Activated CD4-positive, alpha-beta T cell treated with anti-CD3 and anti-CD28 coated beads, Interleukin-2, amount 10 ng/mL, durations not matched to agents 7 days and 5 days (primary cell): ENCODE measurements at regions not wholly inside any gene's neighbourhood (a gene's known extent, or its start where the extent isn't known, plus 50 kb on each side); places are given as distances from the start of the nearest gene placed in this dataset.

Experiments
- CTCF ChIA-PET: fragments of 350-600 bp; sonication (Branson Sonifier 250); formaldehyde crosslinking; loops from one replicate; lab custom pipeline; 2021; ENCODE audit warnings: antibody characterized with exemption; lab: Charles Lee
- POLR2A ChIA-PET: fragments of 350-600 bp; sonication (Branson Sonifier 250); formaldehyde crosslinking; loops from one replicate; lab custom pipeline; 2021; ENCODE audit warnings: antibody characterized with exemption; lab: Charles Lee
- DNase-seq: peaks from one replicate; pipeline ENCODE4 v3.0.0-alpha.2; 2020
- H3K27ac Mint-ChIP-seq: one replicate; pipeline ENCODE4 v1.8.0; 2021; ENCODE audit warnings: mild to moderate bottlenecking, moderate library complexity, mixed read lengths
- H3K27me3 Mint-ChIP-seq: one replicate; pipeline ENCODE4 v1.8.0; 2021; ENCODE audit warnings: mixed read lengths
- H3K36me3 Mint-ChIP-seq: one replicate; pipeline ENCODE4 v1.8.0; 2021; ENCODE audit warnings: low read depth, mixed read lengths
- H3K4me1 Mint-ChIP-seq: one replicate; pipeline ENCODE4 v1.8.0; 2021; ENCODE audit warnings: mixed read lengths
- H3K4me3 Mint-ChIP-seq: one replicate; pipeline ENCODE4 v1.8.0; 2021; ENCODE audit warnings: mild to moderate bottlenecking, moderate library complexity, mixed read lengths
- H3K9me3 Mint-ChIP-seq: one replicate; pipeline ENCODE4 v1.8.0; 2021; ENCODE audit warnings: mixed read lengths

DNA sequence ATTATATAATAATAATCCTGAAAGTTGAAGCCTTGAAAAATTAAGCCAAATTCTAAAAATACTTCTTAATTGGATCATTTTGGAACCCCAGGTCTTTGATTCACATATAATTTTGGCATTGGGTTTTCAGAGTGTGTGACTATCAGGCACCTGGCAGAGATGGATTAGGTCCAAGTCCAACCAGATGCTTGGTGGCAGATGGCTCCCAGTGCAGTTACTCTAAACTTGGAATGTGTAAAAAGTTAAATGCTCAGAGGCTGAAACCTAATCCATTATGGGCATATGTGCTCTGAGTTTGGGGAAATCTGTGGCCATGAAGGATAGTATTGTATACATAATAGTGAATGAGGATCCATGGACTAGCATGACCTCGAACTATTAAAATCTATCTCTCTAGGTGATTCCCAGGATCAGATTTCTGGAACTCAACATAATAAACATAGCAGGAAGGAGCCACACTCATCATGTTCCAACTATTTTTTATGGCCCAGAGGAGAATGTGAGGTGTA is 333.0 kb downstream of the RPRM start:
- DNase-seq: no peak
- no peaks in the 10 kb centered on the region for H3K4me1 Mint-ChIP-seq
- H3K27ac Mint-ChIP-seq: no peak overlapping the region
- no peaks in the 10 kb centered on the region for H3K36me3 Mint-ChIP-seq
- POLR2A ChIA-PET: no interaction called here
- no peaks in the 10 kb centered on the region for H3K9me3 Mint-ChIP-seq
- no peaks in the 10 kb centered on the region for H3K27me3 Mint-ChIP-seq
- no peak overlapping the region for H3K4me3 Mint-ChIP-seq
- CTCF ChIA-PET: no interaction called here

DNA sequence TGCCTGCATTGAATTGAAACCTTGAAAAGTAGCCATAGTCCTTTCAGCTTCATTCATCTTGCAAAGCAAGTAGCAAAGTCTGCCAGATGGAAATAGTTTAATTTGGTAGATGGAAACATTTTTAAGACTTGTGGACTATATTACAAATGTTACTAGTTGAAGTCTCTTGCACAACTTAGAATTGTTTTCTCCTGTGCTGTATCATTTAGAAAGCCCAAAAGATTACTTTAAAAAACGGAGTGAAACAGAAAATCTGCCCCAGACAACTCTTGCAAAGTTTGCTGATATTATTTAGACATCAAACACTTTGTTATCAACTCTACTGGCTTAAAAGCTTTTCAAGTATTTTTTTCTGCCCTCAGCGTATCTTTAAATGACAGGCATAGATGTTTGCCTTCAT is 335.0 kb downstream of the RPRM start:
- no peak for DNase-seq
- H3K27ac Mint-ChIP-seq: no peak overlapping the region
- CTCF ChIA-PET: no interaction called here
- POLR2A ChIA-PET: no interaction called here
- H3K9me3 Mint-ChIP-seq: no peaks in the 10 kb centered on the region
- H3K36me3 Mint-ChIP-seq: no peaks in the 10 kb centered on the region
- no peak overlapping the region for H3K4me3 Mint-ChIP-seq
- H3K4me1 Mint-ChIP-seq: no peaks in the 10 kb centered on the region
- no peaks in the 10 kb centered on the region for H3K27me3 Mint-ChIP-seq

DNA sequence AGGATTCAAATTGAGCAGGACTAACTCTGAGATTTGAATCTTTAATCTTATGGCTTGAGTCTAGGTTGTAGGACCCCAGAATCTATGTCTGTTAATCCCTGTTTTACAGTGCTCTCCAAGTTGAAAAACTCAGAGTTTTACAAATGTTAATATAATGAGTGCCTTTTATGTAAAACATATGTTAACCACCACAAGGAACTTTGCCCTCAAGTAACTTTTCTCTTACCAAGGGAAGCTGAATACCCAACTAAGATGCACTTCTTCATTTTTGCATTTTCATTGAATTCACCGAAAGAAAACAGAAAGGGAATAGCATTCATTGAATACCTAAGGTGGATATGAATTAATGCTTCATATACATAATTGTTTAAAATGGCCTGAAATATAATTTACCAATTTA is 338.1 kb downstream of the RPRM start:
- no peaks in the 10 kb centered on the region for H3K4me1 Mint-ChIP-seq
- H3K27me3 Mint-ChIP-seq: no peaks in the 10 kb centered on the region
- DNase-seq: no peak
- H3K27ac Mint-ChIP-seq: no peak overlapping the region
- POLR2A ChIA-PET: no interaction called here
- no peaks in the 10 kb centered on the region for H3K36me3 Mint-ChIP-seq
- no peaks in the 10 kb centered on the region for H3K9me3 Mint-ChIP-seq
- CTCF ChIA-PET: no interaction called here
- H3K4me3 Mint-ChIP-seq: no peak overlapping the region

DNA sequence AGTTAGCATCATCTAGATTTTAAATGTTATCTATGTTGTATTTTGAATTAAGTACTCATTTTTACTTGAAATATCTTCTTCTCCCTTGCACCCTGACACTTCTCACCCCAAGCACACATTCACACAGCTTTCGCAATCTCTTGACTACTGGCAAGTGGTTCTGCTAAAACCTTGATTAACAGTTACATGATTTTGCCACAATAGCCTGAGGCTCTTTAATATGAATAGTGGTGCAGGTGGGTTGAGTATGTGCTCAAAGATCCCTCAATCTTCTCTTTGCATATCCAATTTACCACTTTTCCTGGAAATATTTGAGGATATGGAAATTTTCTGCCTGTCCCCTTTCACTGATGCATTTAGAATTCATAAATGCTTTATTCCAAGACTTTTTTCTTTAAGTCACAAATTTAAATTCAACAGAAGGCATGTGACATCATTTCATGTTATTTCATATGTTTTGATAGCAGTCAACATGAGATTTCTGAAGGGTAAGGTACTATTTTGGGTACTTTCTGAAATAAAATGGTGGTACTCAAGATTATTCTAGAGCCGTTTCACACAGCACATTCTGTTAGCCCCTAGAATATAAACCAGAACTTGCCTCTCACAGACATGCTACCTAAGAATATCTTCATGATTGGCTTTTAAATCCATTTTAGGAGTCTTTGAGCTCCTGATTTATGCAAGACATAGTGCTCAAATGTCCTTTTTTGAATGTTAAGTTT is 339.7 kb downstream of the RPRM start:
- ChIA-PET POLR2A (no interaction called here), CTCF (no interaction called here)
- Mint-ChIP-seq H3K4me1 (no peaks in the 10 kb centered on the region), H3K27me3 (no peaks in the 10 kb centered on the region), H3K4me3 (no peak overlapping the region), H3K27ac (no peak overlapping the region), H3K9me3 (no peaks in the 10 kb centered on the region), H3K36me3 (no peaks in the 10 kb centered on the region)
- DNase-seq: no peak

DNA sequence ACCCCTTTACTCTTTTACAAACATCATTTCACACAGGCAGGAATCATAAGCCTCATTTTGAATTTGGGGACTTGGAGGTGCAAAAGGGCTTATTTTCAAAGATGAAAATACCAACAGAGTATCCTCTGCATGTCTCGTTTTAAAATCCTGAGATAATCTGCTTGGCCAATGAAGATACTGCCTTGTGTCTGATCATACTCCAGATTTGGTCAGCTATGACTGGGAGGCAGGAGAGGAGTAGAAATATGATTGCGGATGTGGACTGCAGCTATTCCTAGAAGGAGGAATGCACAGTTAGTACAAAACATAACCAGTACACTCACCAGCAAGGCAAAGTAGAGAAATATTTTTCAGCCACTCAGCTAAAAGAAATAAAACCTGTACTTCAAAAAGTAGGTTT is 342.3 kb downstream of the RPRM start:
- DNase-seq: no peak
- Mint-ChIP-seq H3K27ac (no peak overlapping the region), H3K27me3 (no peaks in the 10 kb centered on the region), H3K4me1 (no peaks in the 10 kb centered on the region), H3K36me3 (no peaks in the 10 kb centered on the region), H3K9me3 (no peaks in the 10 kb centered on the region), H3K4me3 (no peak overlapping the region)
- ChIA-PET POLR2A (no interaction called here), CTCF (no interaction called here)

DNA sequence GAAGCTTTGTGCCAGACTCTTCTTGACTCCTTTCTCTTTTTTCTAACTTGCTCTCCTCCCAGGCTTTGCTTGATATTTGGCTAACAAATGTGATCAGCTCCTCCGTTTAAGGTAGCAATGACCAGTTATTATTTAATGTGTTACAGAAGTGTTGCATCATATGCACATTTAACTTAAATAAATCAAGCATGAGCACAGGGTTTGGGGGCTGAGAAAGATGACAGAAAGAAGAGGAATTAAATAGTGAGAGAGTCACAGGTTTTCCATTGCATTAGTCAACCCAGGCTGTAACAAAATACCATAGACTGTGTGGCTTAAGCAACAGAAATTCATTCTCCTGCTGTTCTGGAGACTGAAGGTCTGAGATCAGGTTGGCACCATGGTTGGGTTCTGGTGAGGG is 343.8 kb downstream of the RPRM start:
- H3K27ac Mint-ChIP-seq: no peak overlapping the region
- H3K9me3 Mint-ChIP-seq: no peaks in the 10 kb centered on the region
- no peak overlapping the region for H3K4me3 Mint-ChIP-seq
- no peak for DNase-seq
- CTCF ChIA-PET: no interaction called here
- no peaks in the 10 kb centered on the region for H3K27me3 Mint-ChIP-seq
- POLR2A ChIA-PET: no interaction called here
- H3K4me1 Mint-ChIP-seq: no peaks in the 10 kb centered on the region
- H3K36me3 Mint-ChIP-seq: no peaks in the 10 kb centered on the region

DNA sequence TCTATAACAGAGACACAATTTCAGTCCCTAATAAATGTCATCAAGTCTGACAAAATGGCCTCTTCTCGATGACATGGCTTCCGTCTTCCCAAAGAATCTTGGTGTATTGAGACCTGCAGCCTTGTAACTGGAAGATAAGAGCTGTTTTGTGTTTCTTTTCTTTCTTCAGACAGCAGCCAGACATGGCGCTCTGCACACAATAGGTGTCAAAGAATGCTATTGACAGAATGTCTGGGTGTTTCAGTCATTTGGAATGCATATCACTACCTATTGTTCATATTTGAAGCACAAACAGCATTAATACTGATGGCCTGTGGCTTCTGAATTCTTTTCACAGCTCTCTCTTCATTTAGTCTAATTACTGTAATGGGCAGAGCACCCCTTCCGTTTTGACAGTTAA is 344.8 kb downstream of the RPRM start:
- H3K4me3 Mint-ChIP-seq: no peak overlapping the region
- H3K9me3 Mint-ChIP-seq: no peaks in the 10 kb centered on the region
- H3K4me1 Mint-ChIP-seq: no peaks in the 10 kb centered on the region
- no peaks in the 10 kb centered on the region for H3K27me3 Mint-ChIP-seq
- ChIA-PET POLR2A (no interaction called here), CTCF (no interaction called here)
- no peak overlapping the region for H3K27ac Mint-ChIP-seq
- H3K36me3 Mint-ChIP-seq: no peaks in the 10 kb centered on the region
- DNase-seq: no peak

DNA sequence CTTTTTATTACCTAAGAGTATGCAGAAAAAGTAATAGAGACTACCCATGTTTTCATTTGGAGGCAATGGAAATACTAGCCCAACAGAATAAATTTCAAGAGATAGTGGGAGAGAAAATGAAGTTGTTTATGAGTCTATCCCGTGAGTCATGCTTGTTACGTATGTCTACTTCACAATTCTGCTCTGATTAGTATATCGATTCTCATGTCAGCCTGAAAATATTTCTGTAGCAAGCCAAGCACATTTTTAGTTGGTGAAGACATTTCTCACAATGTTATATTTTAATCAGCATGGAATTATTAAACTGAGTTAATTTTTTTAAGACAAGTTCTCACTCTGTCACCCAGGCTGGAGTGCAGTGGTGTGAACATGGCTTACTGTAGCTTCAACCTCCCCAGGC is 346.1 kb downstream of the RPRM start:
- Mint-ChIP-seq H3K9me3 (no peaks in the 10 kb centered on the region), H3K4me1 (no peaks in the 10 kb centered on the region), H3K36me3 (no peaks in the 10 kb centered on the region), H3K27me3 (no peaks in the 10 kb centered on the region), H3K27ac (no peak overlapping the region), H3K4me3 (no peak overlapping the region)
- ChIA-PET CTCF (no interaction called here), POLR2A (no interaction called here)
- DNase-seq: no peak

DNA sequence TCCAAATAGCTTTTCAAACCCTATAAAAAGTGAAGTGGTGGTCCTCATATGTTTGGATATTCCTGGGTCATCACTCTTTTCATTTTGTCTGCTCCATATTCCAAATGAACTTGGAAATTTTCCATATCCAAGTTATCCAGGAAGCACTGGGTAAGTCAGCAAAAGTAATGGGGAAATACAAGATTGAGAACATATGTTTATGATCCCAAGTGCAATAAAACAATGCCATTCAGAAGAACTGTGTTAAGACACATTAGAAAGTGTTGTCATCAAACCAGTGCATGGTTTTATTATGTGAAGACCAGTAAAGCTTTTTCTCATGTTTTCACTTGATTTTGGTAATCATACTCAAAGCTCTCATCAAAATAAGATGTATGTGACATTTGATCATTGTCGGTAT is 363.4 kb downstream of the RPRM start:
- CTCF ChIA-PET: no interaction called here
- POLR2A ChIA-PET: no interaction called here
- Mint-ChIP-seq H3K27ac (no peak overlapping the region), H3K27me3 (no peaks in the 10 kb centered on the region), H3K36me3 (no peaks in the 10 kb centered on the region), H3K4me3 (no peak overlapping the region), H3K9me3 (no peaks in the 10 kb centered on the region), H3K4me1 (no peaks in the 10 kb centered on the region)
- no peak for DNase-seq

DNA sequence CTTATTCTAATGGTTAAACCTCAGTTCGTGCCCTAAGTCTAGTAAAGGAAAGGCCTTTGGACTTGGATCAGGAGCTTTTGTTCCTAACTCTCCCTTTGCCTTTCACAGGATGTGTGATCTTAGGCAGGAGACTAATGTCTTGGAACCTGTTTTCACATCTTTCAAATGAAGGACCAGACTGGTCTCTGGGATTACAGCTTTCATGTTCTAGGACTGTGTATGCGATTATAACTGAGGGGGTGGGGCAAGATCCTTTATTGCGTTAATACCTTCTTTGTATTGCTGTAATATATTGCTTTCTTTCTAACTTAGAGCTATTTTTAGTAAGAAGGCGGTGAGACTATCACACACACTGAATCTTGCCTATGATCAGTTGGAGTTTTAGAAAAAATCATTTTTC is 368.1 kb downstream of the RPRM start:
- ChIA-PET POLR2A (no interaction called here), CTCF (no interaction called here)
- no peaks in the 10 kb centered on the region for H3K9me3 Mint-ChIP-seq
- DNase-seq: no peak
- no peak overlapping the region for H3K4me3 Mint-ChIP-seq
- H3K36me3 Mint-ChIP-seq: no peaks in the 10 kb centered on the region
- no peaks in the 10 kb centered on the region for H3K27me3 Mint-ChIP-seq
- H3K27ac Mint-ChIP-seq: no peak overlapping the region
- peaks cover 5% of the 10 kb centered on the region for H3K4me1 Mint-ChIP-seq

DNA sequence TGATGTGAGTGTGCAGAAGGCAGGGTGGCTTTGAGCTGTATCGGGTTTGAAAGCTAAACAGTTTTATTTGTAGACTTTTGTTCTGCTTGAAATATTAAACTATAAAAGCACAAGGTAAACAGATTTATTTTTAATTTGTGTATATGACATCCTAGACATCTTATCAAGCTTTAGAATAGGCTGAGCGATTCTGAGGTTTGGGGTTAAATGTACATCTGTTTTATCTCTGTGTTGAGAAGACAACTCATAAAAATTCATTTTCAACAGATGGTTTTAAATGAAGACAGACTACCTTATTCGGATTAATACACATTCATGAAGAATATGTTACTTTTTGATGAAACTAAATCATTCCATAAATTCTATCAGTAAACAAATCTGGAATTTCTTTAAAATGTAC is 368.8 kb downstream of the RPRM start:
- Mint-ChIP-seq H3K4me1 (peaks cover 5% of the 10 kb centered on the region), H3K27ac (no peak overlapping the region)

DNA sequence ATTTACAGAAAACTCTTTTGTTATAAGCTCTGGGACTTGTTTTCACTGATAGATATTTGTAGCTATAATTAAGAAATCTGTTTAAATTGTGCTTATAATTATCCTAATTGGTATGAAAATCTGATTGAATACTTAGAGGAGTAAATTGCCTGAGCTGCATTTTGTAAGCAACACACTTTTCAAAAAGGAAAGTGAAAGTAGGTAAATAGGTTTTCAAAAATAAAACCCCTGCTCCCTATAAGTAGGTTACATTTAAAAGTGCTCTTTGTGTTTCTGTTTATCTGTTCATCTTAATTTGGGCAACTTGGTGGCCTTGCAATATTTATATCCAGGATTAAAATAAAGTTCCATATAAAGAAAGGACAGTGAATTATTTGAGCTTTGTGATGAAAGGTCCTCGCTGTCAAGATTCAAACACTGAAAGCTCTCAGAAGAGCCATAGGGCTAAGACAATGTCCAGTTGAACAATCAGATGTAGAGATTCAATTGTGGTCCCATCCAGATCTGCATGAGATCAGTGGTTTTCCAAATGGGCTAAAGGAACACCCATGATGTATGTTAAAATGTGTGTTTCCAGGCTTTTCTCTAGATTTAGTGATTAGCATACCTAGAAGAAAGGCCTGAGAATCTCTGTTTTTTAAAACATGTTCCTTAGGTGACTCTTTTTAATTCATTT is 371.6 kb downstream of the RPRM start:
- ChIA-PET CTCF (no interaction called here), POLR2A (interaction anchor here (0.5 kb wide), 1 partner anchor 330 kb away, joined by 3 read pairs; no protein-coding TSS in a partner anchor)
- Mint-ChIP-seq H3K36me3 (no peaks in the 10 kb centered on the region), H3K27ac (peak overlapping the region; percentile 75), H3K4me3 (peak overlapping the region; percentile 10), H3K9me3 (no peaks in the 10 kb centered on the region), H3K4me1 (peaks cover 5% of the 10 kb centered on the region), H3K27me3 (no peaks in the 10 kb centered on the region)
- no peak for DNase-seq

More for the DNA sequence above, 368.8 kb downstream of the RPRM start:
- DNase-seq: no peak
- Mint-ChIP-seq H3K36me3 (no peaks in the 10 kb centered on the region), H3K27me3 (no peaks in the 10 kb centered on the region), H3K4me3 (no peak overlapping the region), H3K9me3 (no peaks in the 10 kb centered on the region)
- POLR2A ChIA-PET: no interaction called here
- CTCF ChIA-PET: no interaction called here

DNA sequence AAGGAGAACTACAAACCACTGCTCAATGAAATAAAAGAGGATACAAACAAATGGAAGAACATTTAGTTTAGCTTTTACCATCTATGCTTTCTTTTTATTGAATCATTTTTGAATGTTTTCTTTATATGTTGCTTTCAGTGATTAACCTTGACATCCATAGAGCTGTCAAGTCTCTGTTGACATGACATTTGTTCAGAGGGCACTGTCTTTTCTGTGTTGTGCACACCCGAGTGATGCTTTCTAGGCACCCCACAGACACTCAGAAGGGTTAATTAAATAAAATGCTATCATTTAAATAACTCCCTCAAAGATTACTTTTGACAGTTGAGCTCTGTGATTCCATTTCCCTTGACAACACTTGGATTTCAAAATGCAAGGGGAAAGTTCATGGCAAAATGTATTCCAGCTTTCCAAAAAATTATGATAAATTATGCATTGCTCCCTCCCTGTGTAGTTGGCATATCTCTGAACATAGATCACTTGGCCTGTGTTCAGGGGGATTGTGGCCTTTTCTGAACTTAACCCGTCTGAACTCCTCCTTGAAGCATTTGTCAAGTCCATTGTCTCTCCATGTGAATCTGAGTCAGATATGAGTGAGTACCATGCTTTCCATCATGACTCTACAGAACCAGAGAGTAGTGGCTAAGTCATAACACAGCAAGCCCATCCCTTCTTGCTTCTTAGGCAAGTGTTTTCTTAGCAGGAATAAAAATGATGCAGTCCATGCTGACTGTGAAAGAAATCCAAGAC is 372.6 kb downstream of the RPRM start:
- Mint-ChIP-seq H3K27me3 (no peaks in the 10 kb centered on the region), H3K4me1 (peaks cover 5% of the 10 kb centered on the region), H3K4me3 (no peak overlapping the region), H3K36me3 (no peaks in the 10 kb centered on the region), H3K9me3 (no peaks in the 10 kb centered on the region), H3K27ac (no peak overlapping the region)
- ChIA-PET POLR2A (no interaction called here), CTCF (no interaction called here)
- no peak for DNase-seq
